Activated T-cell treated with anti-CD3 and anti-CD28 coated beads, Interleukin-2, amount 50 U/mL, for 48 hours (primary cell): ENCODE measurements at regions not wholly inside any gene's neighbourhood (a gene's known extent, or its start where the extent isn't known, plus 50 kb on each side); places are given as distances from the start of the nearest gene placed in this dataset.

Source experiments
- DNase-seq, 2 experiments: peaks; one replicate each; pipeline ENCODE4 v3.0.0-alpha.2; 2020

GRCh38 chr5:171581781-171582180, 162.3 kb downstream of the FGF18 start:
- DNase-seq = no peak

GRCh38 chr5:171582849-171583248, 163.4 kb downstream of the FGF18 start:
- no peak for DNase-seq

DNA sequence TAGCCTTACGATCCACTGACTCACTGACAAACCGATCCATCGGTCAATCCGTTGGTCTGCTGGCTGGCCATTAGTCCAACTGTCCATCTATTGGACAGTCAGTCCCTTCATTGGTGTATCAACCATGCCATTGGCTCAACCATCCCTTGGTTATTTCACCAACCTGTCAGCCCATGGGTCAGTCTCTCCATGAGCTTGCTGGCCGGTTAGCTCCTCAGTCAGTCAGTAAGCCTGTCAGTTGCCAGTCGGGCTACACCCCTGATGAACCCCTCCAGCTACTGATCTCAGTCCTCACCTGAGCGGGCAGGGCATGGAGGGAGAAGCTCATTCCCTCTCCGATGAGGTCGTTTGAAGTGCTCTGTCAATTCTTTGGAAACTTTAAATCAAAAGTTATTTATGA, 166.5 kb downstream of the FGF18 start:
- no peak for DNase-seq

GRCh38 chr5:171586436-171586835, 167.0 kb downstream of the FGF18 start:
- DNase-seq = no peak

- DNase-seq = no peak
Measured at GRCh38 chr5:171588046-171588445, 168.6 kb downstream of the FGF18 start.

GRCh38 chr5:171588790-171589189, 169.3 kb downstream of the FGF18 start:
- DNase-seq = no peak

DNA sequence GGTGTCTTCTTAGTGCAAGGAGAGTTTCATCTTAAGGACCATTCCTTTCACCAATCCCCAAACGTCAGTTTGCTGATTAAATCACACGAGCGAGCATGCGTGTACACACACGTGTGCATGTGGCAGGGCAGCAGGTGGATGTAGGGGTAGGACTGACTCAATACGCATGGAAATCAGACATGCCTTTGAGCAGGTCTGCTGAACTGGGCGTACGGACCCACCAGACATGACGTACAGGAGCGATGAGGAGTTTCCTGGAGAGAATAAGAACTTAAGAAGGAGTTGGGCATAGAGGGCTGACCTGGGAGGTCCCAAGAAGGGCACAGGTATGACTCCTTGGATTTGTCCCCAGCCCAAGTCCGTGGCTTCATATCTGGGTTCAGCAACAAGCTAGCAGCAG, 170.0 kb downstream of the FGF18 start:
- DNase-seq = no peak

DNA sequence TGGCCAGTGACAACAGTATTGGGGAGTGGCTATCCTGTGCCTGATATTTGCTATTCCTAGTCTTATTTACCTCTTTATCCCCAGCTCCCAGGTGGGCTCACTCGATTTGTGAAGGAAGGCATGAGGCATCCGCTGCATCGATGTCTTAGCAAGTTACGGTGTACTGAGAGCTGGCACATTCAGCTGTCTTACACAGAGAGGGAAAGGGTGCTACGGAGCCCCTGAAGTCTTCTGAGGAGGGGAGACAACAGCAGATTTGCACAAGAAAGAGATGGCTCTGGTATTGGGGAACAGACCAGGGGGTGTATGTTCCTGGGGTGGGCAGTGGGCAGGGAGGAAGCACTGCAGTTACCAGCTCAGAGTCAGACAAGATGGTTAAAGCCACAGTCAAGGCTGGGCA, 172.6 kb downstream of the FGF18 start:
- no peak for DNase-seq

GRCh38 chr5:171592736-171593135, 173.3 kb downstream of the FGF18 start:
- DNase-seq = no peak

- DNase-seq = no peak
Measured at GRCh38 chr5:171593401-171593800, 174.0 kb downstream of the FGF18 start.

DNA sequence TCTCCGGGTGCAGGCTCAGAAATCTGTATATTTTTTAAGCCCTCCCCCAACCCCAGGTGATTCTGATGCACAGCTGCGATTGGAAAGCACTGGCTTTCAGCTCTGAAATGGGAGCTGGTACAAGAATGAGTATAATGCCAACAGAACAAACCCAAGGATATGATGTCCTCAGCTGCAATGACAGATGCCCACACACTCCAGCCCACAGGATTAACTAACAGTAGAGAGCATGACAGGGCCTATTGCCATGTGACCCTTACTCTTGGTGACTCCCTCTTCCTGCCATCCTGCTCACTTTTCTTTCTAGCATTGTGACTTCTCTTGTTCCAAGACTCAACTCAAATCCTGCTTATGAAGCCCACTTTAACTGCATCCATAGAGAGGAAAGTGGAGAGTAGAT, 174.5 kb downstream of the FGF18 start:
- DNase-seq = no peak

DNA sequence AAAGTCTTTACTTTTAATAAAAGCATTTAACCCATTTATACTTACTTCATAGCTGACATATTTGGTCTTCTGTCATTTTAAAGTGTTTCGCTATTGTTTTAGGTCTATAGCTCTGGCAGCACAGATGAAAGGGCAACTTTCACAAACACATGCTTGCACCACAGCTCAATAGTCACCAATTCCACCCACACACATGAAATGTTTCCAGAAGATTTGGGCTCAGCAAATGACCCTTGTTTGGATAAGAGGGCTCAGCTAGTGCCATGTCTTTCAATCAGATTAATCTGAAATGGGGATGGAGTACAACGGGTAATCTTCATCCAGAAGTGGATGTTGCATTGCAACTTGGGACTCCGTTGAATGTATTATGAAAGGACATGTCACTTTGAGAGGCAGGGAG, 176.0 kb downstream of the FGF18 start:
- DNase-seq = no peak

GRCh38 chr5:171595801-171596231, 176.4 kb downstream of the FGF18 start:
- DNase-seq = peak in 1 of 2 experiments; percentile 23

DNA sequence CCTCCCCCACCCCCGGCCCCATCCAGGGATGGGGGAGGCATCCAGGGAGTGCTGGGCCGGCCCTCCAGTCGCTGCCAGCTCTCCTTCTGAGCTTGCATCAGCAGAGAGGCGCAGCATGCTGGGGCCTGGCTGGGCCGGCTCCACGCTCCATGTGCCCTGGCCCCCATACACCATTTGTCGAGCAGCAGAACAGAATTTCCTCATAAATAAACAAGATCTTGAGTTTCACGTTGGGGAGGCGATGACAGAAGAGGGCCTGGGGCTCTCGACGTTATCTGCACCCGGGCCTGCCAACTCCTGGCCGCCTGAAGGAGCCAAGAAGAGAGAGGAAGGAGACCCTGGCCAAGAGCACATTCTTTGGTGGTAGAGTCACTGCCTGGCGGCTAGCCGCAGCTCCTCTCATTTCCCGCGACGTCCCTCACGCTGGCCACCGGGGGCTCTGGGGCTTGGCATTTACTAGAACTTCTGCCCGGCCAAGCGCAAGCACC, 177.0 kb downstream of the FGF18 start:
- no peak for DNase-seq

GRCh38 chr5:171597946-171598640, 178.6 kb downstream of the FGF18 start:
- DNase-seq = no peak

- DNase-seq = no peak
Measured at GRCh38 chr5:171598641-171599152, 179.2 kb downstream of the FGF18 start.

DNA sequence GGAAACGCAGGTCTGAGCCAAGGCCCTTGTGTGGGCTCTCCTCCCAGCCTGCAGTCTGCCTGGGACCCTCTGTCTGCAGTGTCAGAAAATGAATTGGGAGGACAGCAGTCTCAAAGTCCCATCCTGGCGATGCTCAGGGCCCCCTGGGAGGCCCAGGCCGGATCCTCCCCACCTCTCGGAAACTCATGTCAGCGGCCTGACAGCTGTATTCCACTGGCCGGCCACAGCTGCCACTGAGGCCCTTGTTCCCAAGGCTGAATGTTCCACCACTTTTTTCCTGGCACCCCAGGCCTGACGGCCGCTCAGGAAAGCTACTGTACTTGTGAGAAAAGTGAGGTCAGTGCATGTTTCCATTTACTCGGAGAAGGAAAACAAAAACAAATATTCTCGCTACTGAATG, 180.0 kb downstream of the FGF18 start:
- no peak for DNase-seq

DNA sequence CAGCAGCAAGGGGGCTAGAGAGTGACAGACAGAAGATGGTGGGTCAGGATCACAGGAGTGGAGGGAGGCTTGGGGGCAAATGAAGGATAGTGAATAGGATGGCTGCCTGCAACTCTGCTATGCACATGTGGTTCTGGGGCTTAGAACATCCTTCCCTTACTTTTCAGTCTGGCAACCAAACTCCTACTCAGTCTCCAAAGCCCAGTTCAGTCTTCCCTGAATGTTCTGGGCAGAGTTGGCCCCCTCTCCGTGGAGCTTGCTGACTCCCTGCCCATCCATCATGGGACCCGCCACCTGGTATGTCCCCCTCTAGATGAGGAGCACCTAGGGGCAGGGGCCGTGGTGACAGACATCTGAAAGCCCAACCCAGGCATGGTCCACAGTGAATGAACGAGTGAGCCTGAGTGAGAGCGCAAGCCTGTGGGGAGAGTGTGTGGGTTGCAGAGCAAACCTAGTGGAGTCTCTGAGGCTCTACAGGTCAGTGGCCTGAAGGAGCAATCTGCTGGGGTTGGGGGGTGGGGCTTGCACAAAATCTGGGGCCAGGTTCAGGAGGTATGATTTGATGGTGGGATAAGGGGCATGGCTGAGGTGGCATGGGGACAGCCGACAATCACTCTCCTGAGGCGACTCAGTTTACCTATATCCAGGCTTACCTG, 180.6 kb downstream of the FGF18 start:
- no peak for DNase-seq

DNA sequence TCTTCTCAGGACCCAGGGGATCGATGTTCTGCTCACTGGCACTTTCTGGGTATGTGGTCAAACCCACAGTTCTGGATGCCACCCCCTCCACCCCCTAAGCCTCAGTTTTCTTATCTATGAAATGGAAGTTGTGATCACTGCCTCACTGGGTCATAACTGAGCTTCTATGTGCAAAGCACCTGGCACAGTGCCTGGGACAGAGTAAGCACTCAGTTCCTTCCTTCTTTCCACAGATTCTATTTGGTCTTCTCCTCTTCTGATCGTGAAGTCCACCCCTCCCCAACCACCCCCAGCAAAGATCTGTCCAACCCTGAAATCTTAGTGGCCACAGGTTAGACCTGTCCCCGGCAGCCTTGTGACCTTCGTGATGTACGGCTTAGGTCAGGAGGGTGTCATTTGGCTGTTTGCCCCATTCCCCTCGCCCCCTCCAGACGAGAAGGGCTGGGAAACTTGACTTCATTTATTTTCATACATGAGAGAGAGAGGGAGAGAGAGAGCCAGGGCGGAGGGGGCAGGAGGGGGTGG, 181.4 kb downstream of the FGF18 start:
- DNase-seq = no peak

DNA sequence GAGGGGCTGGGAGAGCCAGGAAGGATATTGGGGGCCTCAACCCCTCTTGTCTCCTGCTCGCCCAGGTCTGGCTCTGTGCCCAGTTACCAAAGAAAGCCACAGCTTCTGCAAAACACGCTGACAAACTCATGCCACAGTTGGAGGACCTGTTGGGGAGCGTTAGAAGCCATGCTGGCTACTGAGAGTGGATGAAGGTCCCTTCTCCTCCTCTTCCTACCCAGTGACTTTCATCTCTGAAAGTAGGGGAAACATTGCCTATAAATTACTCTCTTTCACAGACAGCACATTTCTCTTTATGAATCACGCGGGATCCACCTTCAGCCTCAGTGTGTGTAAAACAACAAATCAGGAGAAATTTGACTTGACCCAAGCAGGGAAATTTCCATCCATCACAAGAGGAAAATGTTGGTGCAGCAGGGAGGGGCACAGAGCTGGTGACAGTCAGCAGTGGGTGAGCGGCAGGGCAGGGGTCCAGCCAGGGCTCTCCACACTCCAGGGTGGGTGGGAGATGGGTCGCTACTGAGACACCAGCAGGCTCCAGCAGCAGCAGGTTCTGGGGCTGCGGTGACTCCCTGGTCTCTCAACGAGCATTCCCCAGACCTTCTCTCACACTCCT, 181.9 kb downstream of the FGF18 start:
- peak; percentile 25 to 28 for DNase-seq

- no peak for DNase-seq
Measured at GRCh38 chr5:171603591-171603990, 182.0 kb upstream of the SMIM23 start.

DNA sequence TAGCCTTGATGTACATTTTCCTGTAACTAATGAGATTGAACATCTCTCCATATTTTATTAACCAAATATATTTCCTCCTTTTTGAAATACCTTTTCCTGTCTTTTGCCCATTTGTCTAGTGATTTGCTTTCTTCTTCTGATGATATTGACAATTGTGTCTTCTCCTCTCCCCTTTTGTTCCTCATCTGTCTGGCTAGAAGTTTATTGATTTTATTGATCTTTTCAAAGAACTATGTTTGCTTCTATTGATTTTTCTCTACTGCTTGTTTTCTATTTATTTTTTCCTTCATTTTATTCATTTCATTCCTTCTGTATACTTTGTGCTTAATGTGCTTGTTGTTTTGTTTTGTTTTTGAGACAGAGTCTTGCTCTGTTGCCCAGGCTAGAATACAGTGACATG, 181.4 kb upstream of the SMIM23 start:
- DNase-seq = no peak

- no peak for DNase-seq
Measured at GRCh38 chr5:171606414-171607024, 179.1 kb upstream of the SMIM23 start.
